Stimulated activated CD8-positive, alpha-beta memory T cell treated with anti-CD3 and anti-CD28 coated beads, Interleukin-4, amount 100 ng/mL, for 24 hours (primary cell): ENCODE measurements at regions not wholly inside any gene's neighbourhood (a gene's known extent, or its start where the extent isn't known, plus 50 kb on each side); places are given as distances from the start of the nearest gene placed in this dataset.

ENCODE experiments used
- DNase-seq: peaks from one replicate; pipeline ENCODE4 v3.0.0-alpha.2; 2020; ENCODE audit warnings: low read depth

DNA sequence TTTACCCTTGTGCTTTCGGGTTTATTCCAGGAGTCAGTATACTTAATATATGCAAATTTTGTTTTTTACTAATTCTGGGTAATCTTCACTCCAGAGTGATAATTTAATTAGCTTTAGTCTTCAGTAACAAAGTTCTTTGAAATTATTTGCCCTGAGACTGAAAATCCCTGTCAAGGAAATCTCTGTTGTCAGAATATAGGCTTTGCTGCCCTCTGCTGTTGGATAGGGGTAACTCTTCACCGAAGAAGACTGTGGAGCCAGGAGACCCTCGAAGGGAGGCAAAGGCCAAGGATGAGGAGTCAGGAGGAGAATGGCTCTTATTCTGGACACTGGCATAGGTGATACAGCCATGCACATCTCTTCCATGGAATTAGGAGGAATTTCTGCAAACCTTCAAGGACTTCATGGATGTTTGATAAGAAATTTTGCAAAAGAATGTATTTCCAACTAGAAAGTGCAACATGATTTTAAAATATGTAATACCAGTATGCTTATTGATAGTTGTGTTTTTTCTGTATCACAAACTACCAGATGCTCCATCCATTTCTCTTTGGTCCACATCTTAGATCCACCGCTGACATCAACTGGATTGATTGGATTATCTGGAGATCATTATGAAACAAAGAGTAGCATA lies 182.3 kb downstream of the RDH14 start:
- no peak for DNase-seq

DNA sequence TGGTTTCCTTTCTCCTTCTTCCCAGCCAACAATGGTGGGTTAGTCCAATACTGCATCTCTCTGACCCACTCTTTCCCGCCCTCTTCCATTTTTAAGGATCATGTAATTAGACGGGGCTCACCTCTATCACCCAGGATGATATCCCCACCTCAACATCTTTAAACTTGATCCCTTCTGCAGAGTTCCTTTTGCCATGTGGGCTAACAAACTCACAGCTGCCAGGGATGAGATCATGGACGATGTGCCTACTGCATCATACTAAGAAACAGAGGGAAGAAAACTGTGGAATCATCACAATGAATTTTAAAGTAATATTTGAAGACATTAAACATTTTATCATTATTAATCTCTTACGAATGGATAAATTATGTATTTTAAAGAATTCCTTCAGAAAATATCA lies 183.5 kb downstream of the RDH14 start:
- no peak for DNase-seq

DNA sequence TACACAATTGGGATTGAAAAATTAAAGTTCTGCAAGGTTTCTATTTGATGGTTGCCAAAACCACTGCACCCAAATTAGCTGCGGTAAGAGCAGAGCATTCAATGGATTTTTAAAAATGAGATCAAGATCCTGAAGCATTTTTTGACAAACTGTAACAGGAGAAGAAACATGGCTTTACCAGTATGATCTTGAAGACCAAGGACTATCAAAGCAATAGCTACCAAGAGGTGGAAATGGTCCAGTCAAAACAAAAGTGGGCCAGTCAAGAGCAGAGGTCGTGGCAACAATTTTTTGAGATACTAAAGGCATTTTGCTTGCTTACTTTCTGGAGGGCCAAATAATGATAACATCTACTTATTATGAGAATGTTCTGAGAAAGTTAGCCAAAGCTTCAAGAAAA lies 186.8 kb downstream of the RDH14 start:
- DNase-seq, result no peak

- DNase-seq, result no peak
Observed at GRCh38 chr2:18373081-18373480, 187.4 kb downstream of the RDH14 start.

DNA sequence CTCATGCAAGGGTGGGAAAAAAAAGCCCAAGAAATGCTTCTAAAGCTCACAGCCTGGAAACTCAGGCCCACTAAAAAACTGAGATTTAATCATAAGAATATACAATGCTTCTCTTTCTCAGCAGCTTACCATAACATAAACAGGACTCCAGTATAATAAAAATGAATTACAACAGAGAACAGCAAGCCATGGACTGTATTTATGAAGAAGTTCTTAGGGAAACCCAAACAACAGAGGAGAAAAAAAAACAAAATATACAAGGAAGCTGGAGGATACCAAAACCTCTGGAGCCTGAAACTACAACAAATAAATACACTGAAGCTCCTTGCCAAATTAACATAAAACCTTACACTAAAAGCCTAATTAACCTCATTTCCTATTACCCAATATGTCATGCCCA lies 187.8 kb downstream of the RDH14 start:
- no peak for DNase-seq

GRCh38 chr2:18369760-18370159 lies 190.7 kb downstream of the RDH14 start:
- DNase-seq, result no peak

- no peak for DNase-seq
Observed at GRCh38 chr2:18368008-18368407, 192.4 kb downstream of the RDH14 start.

DNA sequence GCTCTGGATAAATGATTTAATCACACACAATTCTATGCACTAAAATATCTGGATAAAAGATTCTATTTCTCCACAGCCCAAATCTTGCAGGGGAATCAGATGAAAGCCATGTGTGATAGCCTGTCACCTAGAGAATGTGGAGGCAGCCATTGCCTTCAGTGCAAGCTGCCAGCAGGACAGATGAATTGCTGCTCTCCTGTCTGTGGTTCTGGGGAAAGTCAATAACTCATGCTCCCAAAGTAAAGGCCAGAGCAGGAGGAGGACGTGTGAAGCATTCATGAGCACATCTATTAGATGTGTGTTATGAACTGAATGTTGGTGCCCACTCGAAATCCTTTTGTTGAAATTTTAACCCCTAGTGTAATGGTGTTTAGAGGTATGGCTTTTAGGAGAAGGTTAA lies 195.1 kb downstream of the RDH14 start:
- DNase-seq, result no peak

DNA sequence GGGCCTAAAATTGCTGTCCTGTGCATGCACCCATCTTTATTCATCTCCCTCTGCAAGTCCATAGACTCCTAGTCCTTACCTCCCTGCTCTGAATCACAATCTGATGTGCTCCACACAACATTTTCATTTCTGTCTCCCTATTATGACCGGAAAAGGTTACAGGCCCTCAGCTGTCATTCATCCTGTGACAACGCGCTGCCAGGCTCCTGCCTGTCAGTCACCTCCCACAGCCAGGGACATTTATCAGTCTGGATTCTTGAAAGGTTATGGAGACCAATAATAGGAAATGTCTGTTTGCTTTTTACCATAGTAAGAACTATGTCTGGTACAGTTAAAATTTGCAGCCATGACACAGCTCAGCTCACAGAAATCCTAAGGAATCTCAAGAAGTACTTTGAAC lies 197.1 kb downstream of the RDH14 start:
- no peak for DNase-seq

DNA sequence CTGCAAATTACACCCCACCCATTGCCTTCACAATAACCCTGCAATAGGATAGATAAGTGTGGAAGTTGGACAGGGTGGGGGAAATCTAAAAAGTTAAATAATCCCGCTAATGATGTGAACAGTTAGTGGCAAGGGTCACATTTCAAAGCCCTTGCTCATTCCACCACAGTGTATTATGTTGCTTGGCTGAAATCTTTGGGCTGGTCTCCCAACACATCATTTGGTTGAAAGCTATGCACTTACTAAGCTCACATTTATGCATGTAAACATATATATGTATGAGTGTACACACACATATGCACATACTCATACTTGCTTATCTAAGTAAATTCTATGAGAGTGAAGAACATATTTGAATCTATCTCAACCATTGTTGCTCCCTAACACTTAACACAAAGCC lies 197.8 kb downstream of the RDH14 start:
- no peak for DNase-seq

DNA sequence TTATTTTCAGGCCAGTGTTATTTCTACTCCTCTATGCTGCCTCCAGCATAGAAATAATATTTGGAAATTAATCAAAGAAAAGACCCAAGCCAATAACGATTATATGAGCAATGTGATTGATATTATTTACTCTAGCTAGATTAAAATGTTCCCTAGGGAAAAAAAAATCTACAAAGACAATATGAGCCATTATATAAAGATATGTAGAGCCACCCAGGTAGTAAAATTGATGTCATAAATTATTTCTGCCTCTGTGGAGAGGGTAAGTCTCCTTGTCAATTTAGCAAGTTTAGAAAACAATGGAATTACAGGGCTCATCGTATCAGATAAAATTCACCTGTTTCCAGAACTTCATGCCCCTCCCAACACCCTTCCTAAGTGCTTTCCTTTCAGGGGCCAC lies 202.9 kb downstream of the RDH14 start:
- no peak for DNase-seq

GRCh38 chr2:18356676-18357075 lies 203.8 kb downstream of the RDH14 start:
- DNase-seq, result no peak

DNA sequence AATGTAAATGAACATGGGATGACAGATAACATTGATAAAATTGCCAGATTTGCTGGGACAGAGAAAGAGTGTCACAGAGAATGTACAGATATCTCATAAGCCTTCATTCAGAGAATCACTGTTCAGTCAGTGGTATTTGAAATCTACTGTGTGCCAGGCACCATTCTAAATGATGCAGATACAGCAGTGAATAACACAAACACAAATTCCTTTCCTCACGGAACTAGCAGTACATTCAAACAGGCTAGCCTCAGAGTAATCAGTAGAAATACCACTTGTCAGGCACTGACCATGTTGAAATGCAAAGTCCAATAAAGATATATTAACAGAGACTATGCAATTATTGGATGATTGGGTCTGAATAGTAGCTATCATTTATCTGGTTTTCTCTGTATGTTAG lies 211.0 kb downstream of the RDH14 start:
- DNase-seq, result no peak

DNA sequence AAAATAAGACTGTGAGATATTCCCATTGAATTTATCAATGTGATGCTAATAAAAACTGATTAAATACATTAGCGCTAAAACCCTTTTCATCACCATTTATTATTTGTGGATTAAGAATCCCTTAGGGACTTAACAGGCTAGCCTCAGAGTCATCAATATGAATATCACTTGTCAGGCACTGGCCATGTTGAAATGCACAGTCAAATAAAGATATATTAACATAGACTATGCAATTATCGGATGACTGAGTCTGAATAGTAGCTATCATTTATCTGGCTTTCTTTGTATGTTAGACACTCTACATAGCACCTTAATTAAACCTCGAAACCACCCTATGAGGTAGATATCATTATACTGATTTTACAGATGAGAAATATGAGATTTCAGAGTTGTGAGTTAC lies 213.6 kb downstream of the RDH14 start:
- DNase-seq, result no peak

GRCh38 chr2:18346344-18346743 lies 214.1 kb downstream of the RDH14 start:
- DNase-seq, result no peak

DNA sequence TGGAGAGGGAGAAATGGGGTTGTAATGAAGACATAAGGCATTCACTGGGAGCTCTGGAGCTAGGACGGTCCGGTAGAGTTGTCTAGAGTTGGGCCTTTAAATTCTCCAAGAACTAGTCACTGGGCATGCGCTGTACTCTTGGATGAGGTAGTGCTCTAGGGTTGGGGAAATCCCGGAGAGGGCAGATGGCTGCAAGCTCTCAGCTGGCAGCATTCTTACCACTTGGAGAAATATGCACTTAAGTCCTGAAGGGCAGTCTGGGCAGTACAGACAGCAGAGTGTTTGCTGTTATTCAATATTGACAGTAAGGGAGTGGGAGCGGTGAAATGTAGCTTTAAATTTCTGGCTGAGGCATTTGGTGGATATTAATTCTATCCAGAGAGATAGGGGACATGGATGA lies 214.6 kb downstream of the RDH14 start:
- no peak for DNase-seq

GRCh38 chr2:18342901-18343300 lies 217.6 kb downstream of the RDH14 start:
- DNase-seq, result no peak

- DNase-seq, result no peak
Observed at GRCh38 chr2:18339326-18339725, 221.1 kb downstream of the RDH14 start.

DNA sequence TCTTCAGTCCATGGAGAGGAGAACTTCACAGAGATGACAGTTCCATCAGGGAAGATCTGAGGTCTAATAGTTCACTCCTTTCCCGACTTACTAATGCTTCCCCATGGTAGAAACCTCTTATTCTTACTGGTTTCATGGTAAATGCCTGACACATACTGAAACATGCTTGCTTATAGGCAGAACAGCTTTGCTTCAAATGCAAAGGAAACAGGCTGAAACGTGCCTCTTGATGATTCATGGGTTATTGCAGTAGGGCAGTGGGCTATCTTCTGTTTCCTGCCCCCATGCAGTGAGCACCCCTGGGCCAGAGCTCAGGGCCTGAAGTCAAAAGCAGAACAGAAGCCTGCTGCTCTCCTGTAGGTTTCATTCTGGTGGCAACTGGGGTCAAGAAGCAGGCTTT lies 223.5 kb downstream of the RDH14 start:
- DNase-seq, result no peak

DNA sequence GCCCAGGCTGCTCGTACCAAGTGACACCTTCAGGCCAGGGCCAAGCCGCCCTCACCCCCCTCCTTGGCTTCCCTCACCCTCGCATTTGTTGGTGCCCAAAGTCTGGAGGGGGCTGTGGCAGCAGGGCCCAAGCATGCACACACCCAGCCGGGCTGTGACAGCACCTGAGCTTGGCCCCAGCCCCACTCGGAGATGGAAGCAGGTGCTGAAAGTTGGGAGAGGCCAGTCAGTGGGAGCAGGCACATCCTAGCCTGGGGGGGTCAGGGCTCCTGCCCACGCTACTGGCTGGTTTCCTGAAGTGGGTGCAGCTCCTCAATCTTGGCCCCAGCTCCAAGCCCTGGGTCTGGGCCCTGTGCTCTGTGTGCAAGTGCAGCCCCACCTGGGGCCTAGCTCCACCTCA lies 228.0 kb downstream of the RDH14 start:
- no peak for DNase-seq

DNA sequence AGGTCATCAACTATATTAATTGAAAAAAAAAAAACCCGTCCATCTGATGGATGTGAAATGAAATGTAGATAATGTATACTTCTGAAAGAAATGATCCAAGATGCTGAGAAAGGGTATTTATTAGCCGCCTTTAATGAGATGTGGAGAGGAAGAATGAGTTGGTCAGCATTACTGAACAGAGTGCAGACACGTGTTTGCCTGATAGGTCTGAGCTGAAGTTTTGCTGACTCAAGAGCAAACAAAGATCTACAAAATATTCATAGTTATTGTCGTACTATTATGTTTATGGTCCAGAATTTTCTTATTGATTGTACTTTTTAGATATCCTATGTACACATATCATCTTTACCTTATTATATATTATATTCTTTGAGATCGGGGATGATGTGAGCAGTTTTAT lies 235.3 kb downstream of the RDH14 start:
- DNase-seq, result no peak

DNA sequence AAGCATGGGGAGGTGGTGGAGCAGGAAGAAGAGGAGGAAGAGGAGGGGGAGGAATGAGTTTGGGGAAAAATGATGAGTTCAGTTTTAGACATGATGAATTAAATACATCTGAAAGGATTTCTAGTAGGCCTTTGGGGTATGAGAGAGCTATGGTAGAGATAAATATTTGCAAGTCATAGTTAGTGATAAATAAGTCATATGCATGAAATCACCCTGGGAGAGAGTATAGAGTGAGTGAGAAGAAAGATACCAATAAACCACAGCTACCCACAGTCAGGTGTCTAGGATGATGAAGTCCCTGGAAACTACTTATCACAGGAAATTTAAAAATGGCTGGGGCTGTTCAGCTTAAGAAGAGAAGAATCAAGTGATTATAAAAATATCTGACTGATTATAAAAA lies 240.5 kb downstream of the RDH14 start:
- no peak for DNase-seq

DNA sequence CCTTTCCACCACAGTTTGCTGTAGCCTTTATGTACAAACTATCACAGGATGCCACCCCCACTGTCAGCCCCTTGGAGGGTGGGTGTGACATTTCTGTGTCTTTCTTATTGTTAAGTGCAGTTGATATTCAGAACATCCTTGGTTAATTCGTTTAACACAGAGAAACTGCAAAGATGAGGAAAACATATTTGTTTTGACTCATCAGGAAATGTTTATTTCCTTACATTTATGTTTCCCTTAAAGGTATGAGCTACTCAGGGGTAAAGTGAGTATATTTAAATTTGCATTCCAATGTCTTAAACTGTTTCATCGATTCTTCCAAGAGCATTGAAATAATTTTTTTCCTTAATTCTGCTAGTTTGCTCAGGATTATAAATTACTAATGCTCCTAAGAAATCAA lies 243.4 kb downstream of the RDH14 start:
- no peak for DNase-seq

- no peak for DNase-seq
Observed at GRCh38 chr2:18312818-18313217, 247.6 kb downstream of the RDH14 start.
